NT2/D1 (cell line): ENCODE measurements at regions not wholly inside any gene's neighbourhood (a gene's known extent, or its start where the extent isn't known, plus 50 kb on each side); places are given as distances from the start of the nearest gene placed in this dataset.

Source experiments
- SUZ12 ChIP-seq: IDR thresholded peaks from 2 replicates; pipeline ENCODE4 v1.6.1; 2011; ENCODE audit not compliant: insufficient read length, insufficient read depth; ENCODE audit errors: extremely low read depth
- YY1 ChIP-seq: IDR thresholded peaks from 2 replicates; pipeline ENCODE4 v1.6.1; 2011; ENCODE audit not compliant: insufficient read length, insufficient read depth
- ZNF274 ChIP-seq: IDR thresholded peaks from 2 replicates; pipeline ENCODE4 v1.6.1; 2011; ENCODE audit warnings: mild to moderate bottlenecking, low read depth, low read length

DNA sequence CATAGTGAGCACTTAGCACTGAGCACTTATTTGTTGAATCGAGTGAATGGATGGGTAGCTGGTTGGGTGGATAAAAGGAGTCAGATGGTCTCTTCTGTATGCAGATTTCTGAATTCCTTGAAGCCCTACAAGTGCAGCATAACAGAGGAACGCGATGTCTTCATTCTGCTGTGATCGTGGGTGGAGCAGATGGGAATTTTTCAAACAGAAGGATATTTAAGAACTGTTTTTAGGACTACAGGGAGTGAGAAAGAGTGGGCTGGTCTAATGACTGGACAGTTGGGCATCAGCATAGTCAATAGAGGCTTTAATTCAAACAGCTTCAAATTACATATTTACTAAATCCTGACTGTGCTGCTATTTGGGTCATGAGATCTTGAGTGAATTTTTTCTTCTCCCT, 253.2 kb downstream of the CEMIP2 start:
- no peak for TF ChIP-seq ZNF274
- no peak for TF ChIP-seq SUZ12
- no peak for TF ChIP-seq YY1
